ENCODE measurements at regions not wholly inside any gene's neighbourhood (a gene's known extent, or its start where the extent isn't known, plus 50 kb on each side); places are given as distances from the start of the nearest gene placed in this dataset.

DNA sequence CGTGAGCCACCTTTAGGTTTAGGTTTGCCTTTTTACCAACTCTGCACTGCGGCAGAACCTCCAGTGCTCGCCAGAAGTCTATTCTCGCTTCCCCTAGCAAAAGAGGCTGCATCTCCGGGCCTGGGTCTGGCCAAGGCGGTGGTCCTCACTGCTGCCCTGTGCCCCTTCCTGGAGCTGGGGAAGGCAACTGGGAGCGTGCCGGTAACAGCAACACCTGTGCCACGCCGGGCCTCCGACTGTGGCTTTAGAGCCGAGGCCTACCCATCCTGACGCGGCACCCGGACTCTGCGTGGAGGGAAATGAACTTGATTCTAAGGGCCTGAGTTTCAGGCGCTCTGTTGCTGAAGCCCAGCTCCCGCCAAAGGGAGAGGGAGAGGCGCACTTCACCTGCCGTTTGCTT, 82.4 kb upstream of the SPATA31C2 start:
- DNase-seq, result no peak

DNA sequence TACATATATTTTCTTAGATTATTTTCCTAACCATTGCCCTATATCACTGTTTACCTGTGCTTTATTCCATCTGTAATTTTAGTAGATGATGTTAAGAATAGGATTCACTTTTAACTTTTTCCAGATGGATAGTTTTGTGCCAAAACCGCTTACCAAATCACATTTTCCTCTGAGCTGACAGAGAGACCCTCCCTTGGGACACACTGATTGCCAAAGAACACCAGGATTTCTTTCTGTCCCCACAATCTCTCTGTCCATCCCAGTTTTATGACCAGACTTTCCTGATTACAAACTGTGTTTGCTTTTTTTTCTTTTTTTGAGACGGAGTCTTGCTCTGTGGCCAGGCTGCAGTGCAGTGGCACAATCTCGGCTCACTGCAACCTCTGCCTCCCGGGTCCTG, 81.3 kb upstream of the SPATA31C2 start:
- DNase-seq, result no peak

DNA sequence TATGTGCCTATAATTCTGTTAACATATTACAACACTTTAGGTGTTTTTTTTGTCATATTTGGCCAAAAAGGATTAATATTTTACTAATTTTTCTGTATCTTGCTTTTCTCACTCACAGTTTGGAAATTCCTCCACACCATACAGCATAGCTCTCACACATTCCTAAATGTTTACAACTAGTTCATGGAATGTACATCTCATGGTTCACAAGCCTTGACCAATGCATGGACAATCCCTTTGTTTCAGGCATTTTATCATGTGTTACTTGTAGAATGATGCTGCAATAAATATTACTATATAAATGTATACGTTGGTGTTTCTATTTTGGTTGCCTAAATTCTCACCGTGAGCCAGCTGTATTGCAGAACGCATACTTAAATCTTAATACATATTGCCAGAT, 80.5 kb upstream of the SPATA31C2 start:
- no peak for DNase-seq

DNA sequence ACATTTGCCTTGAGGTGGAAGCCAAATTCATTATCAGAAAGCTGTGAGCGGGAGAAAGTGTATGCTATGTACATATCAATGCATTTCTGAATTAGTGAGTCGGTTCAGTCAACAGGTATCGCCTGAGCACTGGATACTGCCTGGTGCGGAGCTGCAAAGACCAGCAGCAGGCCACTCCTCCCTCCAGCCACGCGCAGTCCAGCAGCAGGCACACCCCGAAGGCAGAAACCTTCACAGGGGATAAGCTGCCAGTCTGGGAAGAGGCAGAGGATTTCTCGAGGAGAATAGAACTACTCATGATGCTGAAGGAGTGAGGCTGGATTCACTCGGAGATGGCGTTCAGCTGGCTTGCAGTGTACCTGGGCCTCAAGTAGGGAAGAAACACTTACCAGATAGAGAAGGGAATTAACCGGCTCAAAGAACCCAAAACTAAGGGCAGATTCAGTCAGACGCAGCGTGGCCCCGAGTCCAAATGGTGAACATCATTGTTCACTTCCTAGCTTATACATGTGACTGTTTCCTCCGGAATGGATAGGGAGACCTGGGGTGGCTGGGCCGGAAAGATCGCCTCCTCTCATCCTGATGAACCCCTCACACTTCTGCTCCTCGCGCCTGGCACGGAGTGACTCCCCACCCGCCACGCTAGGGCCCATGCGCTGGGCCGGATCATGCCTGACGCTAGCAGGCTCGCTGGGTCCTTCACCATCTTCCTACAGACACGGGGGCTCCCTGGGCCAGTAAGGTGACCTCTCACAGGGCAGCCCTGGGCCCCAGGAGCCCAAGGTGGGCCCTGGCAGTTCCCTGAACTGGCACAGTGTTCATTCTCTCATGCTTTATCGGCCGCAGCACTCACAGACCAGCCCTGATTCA, 78.1 kb upstream of the SPATA31C2 start:
- no peak for DNase-seq

DNA sequence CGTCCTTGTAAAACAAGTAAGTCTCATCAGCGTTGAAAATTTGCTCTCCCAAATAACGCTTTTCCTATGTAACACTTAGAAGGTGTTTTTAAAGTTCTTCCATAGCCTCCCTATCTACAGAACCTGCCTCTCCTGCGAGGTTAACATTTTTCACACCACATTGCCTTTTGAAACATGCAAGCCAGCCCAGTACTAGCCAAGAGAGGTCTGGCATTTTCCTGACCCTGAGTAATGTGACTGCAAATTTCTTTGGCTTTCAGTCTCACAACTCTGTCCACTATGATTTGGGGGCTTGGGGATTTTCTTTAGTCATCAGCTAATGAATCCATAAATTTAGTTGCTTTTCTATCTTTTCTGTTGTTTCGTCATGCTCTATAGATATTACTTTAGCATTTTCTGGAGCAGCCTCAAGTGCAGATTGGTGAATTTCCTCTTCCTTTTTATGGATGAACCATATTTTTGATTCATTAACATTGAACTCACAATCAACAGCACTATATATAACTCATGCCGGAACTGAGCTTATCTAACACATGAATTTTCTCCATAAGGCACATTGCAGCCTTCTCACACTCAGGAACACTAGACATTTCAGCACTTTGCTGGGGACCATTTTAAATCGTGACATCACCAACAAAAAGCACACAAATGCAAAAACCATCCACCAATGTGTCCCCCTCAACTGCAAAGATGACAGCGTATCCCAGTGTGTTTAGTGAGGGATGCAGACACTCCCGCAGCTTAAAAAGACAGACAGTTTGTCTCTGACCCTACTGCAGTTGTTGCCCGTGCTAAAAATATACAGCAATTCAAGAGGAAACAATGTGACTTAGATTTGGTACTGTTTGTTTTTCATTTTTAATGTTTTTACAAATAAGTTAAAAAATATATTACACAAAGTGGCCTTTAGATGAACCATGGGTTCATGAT, 77.2 kb upstream of the SPATA31C2 start:
- no peak for DNase-seq

DNA sequence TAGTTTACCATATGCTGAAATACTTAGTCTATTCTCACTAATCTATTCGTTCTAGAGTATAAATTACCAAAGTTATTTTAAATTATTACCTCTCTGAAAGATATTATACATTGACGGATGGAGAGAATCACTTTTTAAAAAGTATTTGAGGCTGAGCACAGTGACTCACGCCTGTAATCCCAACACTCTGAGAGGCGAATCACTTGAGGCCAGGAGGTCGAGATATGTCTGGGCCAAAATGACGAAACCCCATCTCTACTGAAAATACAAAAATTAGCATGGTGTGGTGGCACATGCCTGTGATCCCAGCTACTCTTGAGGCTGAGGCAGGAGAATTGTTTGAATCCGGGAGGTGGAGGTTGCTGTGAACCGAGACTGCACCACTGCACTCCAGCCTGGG, 64.0 kb upstream of the SPATA31C2 start:
- no peak for DNase-seq

DNA sequence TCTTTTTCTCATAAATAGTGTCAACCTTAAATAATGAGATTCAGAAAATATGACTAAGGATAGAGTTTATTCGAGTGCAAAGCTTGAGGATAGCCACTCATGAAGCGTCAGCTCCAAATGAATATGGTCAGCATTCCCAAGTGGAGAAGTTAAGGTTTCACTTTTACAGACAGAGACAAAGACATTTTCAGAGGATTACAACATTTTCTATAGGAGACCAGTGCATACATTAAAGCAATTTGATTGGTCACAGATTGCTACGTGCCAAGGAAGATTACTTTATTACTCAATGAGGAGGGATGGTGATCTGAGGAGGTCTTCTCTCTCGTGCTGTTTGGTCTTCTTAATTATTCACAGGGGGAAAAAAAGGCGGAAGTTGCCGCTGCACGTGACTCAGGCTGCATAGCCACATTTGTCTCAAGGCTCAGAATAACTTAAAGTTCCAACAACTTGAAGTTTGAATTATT, 60.1 kb upstream of the SPATA31C2 start:
- no peak for DNase-seq

DNA sequence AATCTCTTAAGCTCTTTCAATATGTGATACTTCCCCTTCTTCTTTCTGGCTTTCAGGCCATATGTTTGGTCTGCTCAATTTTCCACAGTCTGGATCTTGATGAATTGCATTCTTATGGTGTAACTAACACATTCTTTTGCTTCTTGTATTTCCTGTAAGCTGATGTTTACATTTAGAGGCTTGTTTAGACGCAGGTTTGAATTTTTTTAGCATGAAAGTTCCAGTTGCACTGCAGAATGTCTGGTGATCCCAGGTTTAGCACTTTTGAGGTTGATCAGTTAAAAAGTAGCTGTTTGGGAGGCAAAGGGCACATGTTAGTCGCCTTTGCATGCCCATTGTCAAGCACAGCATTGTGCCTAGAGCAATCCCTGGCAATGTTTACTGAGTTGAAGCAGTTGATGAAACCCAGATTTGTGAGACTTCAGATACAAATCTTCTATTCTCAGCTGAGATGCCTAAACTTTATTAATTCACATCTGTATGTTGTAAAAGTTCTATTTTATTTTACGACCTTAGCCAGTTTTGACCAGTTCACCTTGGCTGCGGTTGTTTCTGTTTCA, 59.6 kb upstream of the SPATA31C2 start:
- DNase-seq, result no peak

DNA sequence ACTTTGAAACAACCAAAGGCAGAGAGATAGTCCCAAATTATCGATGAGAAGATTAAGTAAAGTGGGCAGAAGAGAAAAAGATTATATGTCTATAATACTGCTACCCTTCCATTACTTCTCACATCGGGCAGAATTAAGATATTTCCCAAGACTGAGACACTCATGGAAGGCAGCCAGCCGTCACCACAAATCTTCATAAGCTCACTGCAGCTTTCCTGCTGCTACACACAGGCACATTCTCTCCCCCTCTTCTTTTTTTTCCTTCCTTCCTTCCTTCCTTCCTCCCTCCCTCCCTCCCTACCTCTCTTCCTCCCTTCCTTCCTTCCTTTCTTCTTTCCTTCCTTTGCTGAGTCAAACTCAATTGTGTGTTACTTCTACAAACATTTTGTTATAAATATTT, 58.7 kb upstream of the SPATA31C2 start:
- DNase-seq, result no peak

DNA sequence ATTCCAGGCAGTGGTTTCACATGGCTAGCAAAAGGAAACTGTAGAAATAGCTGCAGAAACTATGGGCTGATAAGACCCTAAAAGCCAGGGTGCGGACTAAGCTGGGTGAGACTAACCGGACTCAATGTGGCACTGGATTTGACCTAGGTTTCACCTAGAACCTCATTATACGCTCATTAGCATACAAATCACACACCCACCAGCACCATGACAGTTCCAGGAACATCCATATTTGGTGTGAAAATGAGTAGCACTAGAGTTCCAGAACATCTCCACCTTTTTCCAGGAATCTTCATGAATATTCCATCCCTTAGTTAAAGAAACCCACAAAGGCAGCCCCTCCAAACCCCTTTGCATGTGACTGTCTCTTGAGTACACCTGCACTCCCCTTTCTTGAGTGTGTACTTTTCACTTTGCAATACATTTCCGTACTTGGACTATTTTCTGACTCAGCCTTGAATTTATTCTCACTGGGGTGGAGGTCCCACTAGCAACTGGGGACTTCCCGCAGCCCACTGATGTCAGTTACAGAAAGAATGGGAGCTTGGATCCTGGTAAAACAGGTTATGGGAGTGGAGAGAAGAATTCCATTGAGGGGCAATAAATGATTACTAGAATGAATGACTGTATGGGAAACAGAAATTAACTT, 58.0 kb upstream of the SPATA31C2 start:
- no peak for DNase-seq

DNA sequence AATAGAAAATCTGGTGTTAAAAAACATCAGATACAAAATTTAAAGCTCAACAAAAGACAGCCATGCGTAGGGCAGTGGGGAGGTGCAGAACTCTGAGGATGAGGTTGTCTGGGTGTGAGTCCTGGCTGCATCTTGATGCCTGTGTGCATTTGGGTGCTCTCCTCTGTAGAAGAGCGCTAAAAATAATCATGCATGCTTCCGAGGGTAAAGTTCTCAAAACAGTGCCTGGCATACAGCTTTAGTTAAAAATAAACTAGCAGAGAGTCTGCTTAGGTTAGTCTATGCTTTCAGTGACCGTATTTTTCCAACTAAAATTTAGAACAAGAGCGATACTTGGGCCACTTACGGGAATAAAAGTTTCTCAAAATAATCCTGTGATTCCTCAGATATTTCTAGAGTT, 55.5 kb upstream of the SPATA31C2 start:
- DNase-seq, result no peak

DNA sequence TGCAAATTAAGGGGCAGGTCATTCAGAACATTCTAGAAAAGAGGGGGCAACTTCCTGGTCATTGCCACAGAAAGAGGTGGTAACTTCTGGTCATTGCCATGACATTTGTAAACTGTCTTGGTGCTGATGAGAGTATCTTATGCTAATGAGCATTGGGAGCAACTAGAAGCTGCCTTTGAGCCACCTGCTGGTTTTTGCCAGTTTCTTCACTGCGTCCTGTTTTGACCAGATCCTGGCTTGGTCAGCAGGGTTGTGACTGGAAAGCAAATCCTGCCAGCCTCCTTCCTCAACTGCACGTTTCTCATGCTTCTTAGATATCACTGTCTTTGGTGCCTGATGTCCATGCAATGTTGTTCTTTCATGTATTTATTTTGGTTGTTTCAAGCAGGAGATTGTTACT, 53.2 kb upstream of the SPATA31C2 start:
- no peak for DNase-seq

DNA sequence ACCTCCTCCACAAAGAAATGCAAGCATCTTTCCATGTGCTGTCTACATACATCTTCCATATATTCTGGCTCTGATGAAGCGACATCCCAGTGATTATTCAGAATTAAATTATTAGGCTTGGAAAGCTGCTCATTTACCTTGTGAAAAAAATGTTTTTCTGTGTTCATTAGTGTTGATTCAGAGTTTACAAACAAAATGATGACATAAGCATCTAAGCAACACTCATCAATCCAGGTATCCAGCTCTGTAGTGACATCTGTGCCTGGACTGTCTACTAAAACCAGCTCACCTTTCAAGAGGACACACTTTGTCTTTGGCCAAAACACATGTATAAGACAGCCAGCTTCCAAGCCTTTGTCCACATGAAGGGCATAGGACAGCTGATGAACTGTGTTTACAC, 51.1 kb upstream of the SPATA31C2 start:
- no peak for DNase-seq

All from NCI-H446 (cell line).